HEK293 (cell line): ENCODE measurements at regions not wholly inside any gene's neighbourhood (a gene's known extent, or its start where the extent isn't known, plus 50 kb on each side); places are given as distances from the start of the nearest gene placed in this dataset.

Experiments
- ZBTB7A ChIP-seq: fragments of 450-650 bp; formaldehyde crosslinking; IDR thresholded peaks from 2 replicates; pipeline ENCODE4 v1.5.1; 2016; ENCODE audit warnings: low read depth, missing biosample characterization, missing genetic modification characterization
- ZFP37 ChIP-seq: fragments of 450-650 bp; formaldehyde crosslinking; IDR thresholded peaks from 2 replicates; pipeline ENCODE4 v1.5.1; 2016; ENCODE audit warnings: missing biosample characterization, missing genetic modification characterization
- ZNF518A ChIP-seq: fragments of 450-650 bp; formaldehyde crosslinking; conservative IDR thresholded peaks from 2 replicates; pipeline ENCODE4 v1.5.1; 2016; ENCODE audit warnings: low read depth, missing biosample characterization, missing genetic modification characterization
- ZNF704 ChIP-seq: fragments of 450-650 bp; formaldehyde crosslinking; IDR thresholded peaks from 2 replicates; pipeline ENCODE4 v1.5.1; 2016; ENCODE audit warnings: missing biosample characterization, missing genetic modification characterization
- TF ChIP-seq, protein P1 (sequence below): fragments of 450-650 bp; formaldehyde crosslinking; IDR thresholded peaks from 2 replicates; pipeline ENCODE4 v1.5.1; 2016; ENCODE audit warnings: missing biosample characterization, missing genetic modification characterization

GRCh38 chr13:39250440-39250839, 212.2 kb downstream of the NHLRC3 start:
- no peak for TF ChIP-seq ZNF518A (tag by site-specific recombination)
- TF ChIP-seq ZNF704 (tag by site-specific recombination) = no peak
- TF ChIP-seq ZBTB7A (tag by site-specific recombination) = no peak
- TF ChIP-seq, protein P1, sequence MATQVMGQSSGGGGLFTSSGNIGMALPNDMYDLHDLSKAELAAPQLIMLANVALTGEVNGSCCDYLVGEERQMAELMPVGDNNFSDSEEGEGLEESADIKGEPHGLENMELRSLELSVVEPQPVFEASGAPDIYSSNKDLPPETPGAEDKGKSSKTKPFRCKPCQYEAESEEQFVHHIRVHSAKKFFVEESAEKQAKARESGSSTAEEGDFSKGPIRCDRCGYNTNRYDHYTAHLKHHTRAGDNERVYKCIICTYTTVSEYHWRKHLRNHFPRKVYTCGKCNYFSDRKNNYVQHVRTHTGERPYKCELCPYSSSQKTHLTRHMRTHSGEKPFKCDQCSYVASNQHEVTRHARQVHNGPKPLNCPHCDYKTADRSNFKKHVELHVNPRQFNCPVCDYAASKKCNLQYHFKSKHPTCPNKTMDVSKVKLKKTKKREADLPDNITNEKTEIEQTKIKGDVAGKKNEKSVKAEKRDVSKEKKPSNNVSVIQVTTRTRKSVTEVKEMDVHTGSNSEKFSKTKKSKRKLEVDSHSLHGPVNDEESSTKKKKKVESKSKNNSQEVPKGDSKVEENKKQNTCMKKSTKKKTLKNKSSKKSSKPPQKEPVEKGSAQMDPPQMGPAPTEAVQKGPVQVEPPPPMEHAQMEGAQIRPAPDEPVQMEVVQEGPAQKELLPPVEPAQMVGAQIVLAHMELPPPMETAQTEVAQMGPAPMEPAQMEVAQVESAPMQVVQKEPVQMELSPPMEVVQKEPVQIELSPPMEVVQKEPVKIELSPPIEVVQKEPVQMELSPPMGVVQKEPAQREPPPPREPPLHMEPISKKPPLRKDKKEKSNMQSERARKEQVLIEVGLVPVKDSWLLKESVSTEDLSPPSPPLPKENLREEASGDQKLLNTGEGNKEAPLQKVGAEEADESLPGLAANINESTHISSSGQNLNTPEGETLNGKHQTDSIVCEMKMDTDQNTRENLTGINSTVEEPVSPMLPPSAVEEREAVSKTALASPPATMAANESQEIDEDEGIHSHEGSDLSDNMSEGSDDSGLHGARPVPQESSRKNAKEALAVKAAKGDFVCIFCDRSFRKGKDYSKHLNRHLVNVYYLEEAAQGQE = no peak
- TF ChIP-seq ZFP37 = no peak
